ENCODE measurements at regions not wholly inside any gene's neighbourhood (a gene's known extent, or its start where the extent isn't known, plus 50 kb on each side); places are given as distances from the start of the nearest gene placed in this dataset.

DNA sequence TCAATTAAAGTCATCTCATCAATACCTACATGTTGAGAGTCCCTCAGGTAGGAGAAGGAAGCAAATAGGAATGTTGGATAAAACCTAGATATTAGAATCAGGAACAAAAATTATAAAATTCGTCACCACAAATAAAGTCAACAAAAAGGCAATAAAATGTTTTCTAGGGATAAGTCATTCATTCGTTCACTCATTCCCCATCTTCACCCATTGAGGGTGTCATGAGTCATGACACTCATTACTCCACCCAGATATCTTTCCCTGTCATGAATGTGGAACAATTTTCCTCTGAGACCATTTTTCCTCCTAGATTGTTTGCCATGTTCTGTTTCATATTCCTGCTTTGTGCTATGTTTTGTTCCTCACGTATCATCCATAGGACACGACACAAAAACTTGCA, 50.9 kb upstream of the OLIG3 start:
- TF ChIP-seq NR2F2 (IDR thresholded peaks at IDR 0.05) (no peak), YY1 (IDR thresholded peaks at IDR 0.05) (no peak), EGR1 (IDR thresholded peaks at IDR 0.05; ENCODE audit: low read depth in 2 of 2) (no peak), TAF1 (conservative IDR thresholded peaks at IDR 0.05) (no peak), JUND (IDR thresholded peaks at IDR 0.05) (no peak), RAD21 (IDR thresholded peaks at IDR 0.05) (no peak)
- TF ChIP-seq, protein P1, sequence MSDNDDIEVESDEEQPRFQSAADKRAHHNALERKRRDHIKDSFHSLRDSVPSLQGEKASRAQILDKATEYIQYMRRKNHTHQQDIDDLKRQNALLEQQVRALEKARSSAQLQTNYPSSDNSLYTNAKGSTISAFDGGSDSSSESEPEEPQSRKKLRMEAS (IDR thresholded peaks at IDR 0.05), result no peak

DNA sequence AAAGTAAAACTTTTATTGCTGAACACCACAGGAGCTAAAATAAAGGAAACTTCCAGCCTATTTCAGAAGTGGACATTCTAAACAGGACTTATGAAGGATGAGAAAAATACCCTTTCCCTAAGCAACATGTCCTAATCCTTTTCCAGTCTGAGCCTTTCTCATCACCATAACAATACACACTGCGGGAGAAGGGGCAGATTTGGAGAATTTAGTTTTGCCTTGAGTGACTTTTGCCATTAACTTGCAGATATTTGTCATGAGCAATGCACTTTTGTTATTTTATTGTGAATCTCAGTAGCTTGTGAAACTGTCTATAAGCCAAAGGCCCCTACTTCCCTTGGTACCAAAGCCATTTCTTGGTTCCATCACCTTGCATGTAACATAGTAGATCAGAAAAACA, 53.0 kb upstream of the OLIG3 start:
- Histone ChIP-seq H3K9ac (ENCODE audit: low read depth in 1 of 2, low read length in 2 of 2) (no peak overlapping the region), H3K27ac (ENCODE audit: low read depth in 1 of 2, low read length in 2 of 2) (no peak overlapping the region), H3K27me3 (ENCODE audit: control insufficient read depth in 4 of 4, insufficient read depth in 4 of 4, low read length in 3 of 4) (peaks cover 0 to 8% (median 0%) of the 10 kb centered on the region in 4 donors), H3K4me3 (ENCODE audit: low read depth in 1 of 3, low read length in 3 of 3) (no peak overlapping the region), H3K4me1 (ENCODE audit: control insufficient read depth in 4 of 4, insufficient read depth in 4 of 4, low read length in 3 of 4) (no peaks in the 10 kb centered on the region), H3K36me3 (ENCODE audit: control insufficient read depth in 4 of 4, insufficient read depth in 3 of 4, low read depth in 1 of 4, low read length in 3 of 4) (no peaks in the 10 kb centered on the region), H3K9me3 (ENCODE audit: control insufficient read depth in 4 of 4, low read length in 3 of 4) (no peaks in the 10 kb centered on the region)
- WGBS, result 60% methylated on average over 1 of the region's 1 CpG
- TF ChIP-seq JUND (IDR thresholded peaks at IDR 0.05) (no peak), TAF1 (conservative IDR thresholded peaks at IDR 0.05) (no peak), FOXA1 (IDR thresholded peaks at IDR 0.05) (no peak), RXRA (IDR thresholded peaks at IDR 0.05) (no peak)
- TF ChIP-seq, protein P1 (IDR thresholded peaks at IDR 0.05), result no peak
- TF ChIP-seq, protein P2, sequence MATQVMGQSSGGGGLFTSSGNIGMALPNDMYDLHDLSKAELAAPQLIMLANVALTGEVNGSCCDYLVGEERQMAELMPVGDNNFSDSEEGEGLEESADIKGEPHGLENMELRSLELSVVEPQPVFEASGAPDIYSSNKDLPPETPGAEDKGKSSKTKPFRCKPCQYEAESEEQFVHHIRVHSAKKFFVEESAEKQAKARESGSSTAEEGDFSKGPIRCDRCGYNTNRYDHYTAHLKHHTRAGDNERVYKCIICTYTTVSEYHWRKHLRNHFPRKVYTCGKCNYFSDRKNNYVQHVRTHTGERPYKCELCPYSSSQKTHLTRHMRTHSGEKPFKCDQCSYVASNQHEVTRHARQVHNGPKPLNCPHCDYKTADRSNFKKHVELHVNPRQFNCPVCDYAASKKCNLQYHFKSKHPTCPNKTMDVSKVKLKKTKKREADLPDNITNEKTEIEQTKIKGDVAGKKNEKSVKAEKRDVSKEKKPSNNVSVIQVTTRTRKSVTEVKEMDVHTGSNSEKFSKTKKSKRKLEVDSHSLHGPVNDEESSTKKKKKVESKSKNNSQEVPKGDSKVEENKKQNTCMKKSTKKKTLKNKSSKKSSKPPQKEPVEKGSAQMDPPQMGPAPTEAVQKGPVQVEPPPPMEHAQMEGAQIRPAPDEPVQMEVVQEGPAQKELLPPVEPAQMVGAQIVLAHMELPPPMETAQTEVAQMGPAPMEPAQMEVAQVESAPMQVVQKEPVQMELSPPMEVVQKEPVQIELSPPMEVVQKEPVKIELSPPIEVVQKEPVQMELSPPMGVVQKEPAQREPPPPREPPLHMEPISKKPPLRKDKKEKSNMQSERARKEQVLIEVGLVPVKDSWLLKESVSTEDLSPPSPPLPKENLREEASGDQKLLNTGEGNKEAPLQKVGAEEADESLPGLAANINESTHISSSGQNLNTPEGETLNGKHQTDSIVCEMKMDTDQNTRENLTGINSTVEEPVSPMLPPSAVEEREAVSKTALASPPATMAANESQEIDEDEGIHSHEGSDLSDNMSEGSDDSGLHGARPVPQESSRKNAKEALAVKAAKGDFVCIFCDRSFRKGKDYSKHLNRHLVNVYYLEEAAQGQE (IDR thresholded peaks at IDR 0.05), result no peak
- TF ChIP-seq, protein P3, sequence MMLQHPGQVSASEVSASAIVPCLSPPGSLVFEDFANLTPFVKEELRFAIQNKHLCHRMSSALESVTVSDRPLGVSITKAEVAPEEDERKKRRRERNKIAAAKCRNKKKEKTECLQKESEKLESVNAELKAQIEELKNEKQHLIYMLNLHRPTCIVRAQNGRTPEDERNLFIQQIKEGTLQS (IDR thresholded peaks at IDR 0.05), result no peak
- DNase-seq (ENCODE audit: low spot score), result no peak

More for the DNA sequence above, 50.9 kb upstream of the OLIG3 start:
- Histone ChIP-seq H3K9me3 (ENCODE audit: control insufficient read depth in 4 of 4, low read length in 3 of 4) (no peaks in the 10 kb centered on the region), H3K9ac (ENCODE audit: low read depth in 1 of 2, low read length in 2 of 2) (no peak overlapping the region), H3K36me3 (ENCODE audit: control insufficient read depth in 4 of 4, insufficient read depth in 3 of 4, low read depth in 1 of 4, low read length in 3 of 4) (no peaks in the 10 kb centered on the region), H3K4me1 (ENCODE audit: control insufficient read depth in 4 of 4, insufficient read depth in 4 of 4, low read length in 3 of 4) (no peaks in the 10 kb centered on the region), H3K27ac (ENCODE audit: low read depth in 1 of 2, low read length in 2 of 2) (no peak overlapping the region), H3K4me3 (ENCODE audit: low read depth in 1 of 3, low read length in 3 of 3) (no peak overlapping the region), H3K27me3 (ENCODE audit: control insufficient read depth in 4 of 4, insufficient read depth in 4 of 4, low read length in 3 of 4) (peaks cover 0 to 11% (median 0%) of the 10 kb centered on the region in 4 donors)
- 80% methylated on average over 4 of the region's 4 CpGs for WGBS
- DNase-seq (ENCODE audit: low spot score), result no peak

DNA sequence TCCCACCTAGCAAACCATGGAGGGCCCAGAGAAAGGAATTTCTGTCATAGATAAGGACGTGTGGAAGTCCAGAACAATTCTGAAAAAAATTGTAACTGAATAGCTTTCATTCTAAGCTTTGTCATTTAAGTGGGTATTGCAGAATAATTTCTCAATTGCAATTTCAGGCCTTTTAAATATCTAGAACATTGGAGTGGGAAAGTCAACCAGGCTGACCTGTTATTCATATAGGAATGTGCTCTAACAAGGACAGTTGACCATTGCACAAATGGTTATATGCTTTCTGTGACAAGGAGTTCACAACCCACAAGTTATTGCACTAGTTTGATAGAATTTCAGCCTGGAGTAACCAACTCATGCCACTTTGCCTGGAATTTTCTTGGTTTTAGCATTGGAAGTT, 53.4 kb upstream of the OLIG3 start:
- no peak for DNase-seq (ENCODE audit: low spot score)
- H3K27ac ChIP-seq (ENCODE audit: low read depth in 1 of 2, low read length in 2 of 2), result no peak overlapping the region
- peaks cover 0 to 8% (median 0%) of the 10 kb centered on the region in 4 donors for H3K27me3 ChIP-seq (ENCODE audit: control insufficient read depth in 4 of 4, insufficient read depth in 4 of 4, low read length in 3 of 4)
- WGBS, result 55% methylated on average over 1 of the region's 1 CpG
- no peak overlapping the region for H3K9ac ChIP-seq (ENCODE audit: low read depth in 1 of 2, low read length in 2 of 2)
- H3K9me3 ChIP-seq (ENCODE audit: control insufficient read depth in 4 of 4, low read length in 3 of 4), result no peaks in the 10 kb centered on the region
- no peaks in the 10 kb centered on the region for H3K36me3 ChIP-seq (ENCODE audit: control insufficient read depth in 4 of 4, insufficient read depth in 3 of 4, low read depth in 1 of 4, low read length in 3 of 4)
- no peak for TF ChIP-seq JUND (IDR thresholded peaks at IDR 0.05)
- TF ChIP-seq, protein P1 (IDR thresholded peaks at IDR 0.05), result no peak
- TF ChIP-seq GABPA (IDR thresholded peaks at IDR 0.05 in 1 of 2, conservative IDR thresholded peaks at IDR 0.05 in 1 of 2), result no peak
- TF ChIP-seq, protein P2 (IDR thresholded peaks at IDR 0.05), result no peak
- TF ChIP-seq TAF1 (conservative IDR thresholded peaks at IDR 0.05), result no peak
- TF ChIP-seq RAD21 (IDR thresholded peaks at IDR 0.05), result no peak
- TF ChIP-seq, protein P3 (IDR thresholded peaks at IDR 0.05), result no peak
- TF ChIP-seq HNF4G (IDR thresholded peaks at IDR 0.05), result no peak
- no peak for TF ChIP-seq YY1 (IDR thresholded peaks at IDR 0.05)
- no peak for TF ChIP-seq NR2F2 (IDR thresholded peaks at IDR 0.05)
- no peak for TF ChIP-seq SP1 (IDR thresholded peaks at IDR 0.05)
- TF ChIP-seq, protein P4, sequence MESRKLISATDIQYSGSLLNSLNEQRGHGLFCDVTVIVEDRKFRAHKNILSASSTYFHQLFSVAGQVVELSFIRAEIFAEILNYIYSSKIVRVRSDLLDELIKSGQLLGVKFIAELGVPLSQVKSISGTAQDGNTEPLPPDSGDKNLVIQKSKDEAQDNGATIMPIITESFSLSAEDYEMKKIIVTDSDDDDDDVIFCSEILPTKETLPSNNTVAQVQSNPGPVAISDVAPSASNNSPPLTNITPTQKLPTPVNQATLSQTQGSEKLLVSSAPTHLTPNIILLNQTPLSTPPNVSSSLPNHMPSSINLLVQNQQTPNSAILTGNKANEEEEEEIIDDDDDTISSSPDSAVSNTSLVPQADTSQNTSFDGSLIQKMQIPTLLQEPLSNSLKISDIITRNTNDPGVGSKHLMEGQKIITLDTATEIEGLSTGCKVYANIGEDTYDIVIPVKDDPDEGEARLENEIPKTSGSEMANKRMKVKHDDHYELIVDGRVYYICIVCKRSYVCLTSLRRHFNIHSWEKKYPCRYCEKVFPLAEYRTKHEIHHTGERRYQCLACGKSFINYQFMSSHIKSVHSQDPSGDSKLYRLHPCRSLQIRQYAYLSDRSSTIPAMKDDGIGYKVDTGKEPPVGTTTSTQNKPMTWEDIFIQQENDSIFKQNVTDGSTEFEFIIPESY (IDR thresholded peaks at IDR 0.05), result no peak
- TF ChIP-seq FOXA1 (IDR thresholded peaks at IDR 0.05), result no peak
- TF ChIP-seq HNF4A (conservative IDR thresholded peaks at IDR 0.05), result no peak
- no peak for TF ChIP-seq EGR1 (IDR thresholded peaks at IDR 0.05; ENCODE audit: low read depth in 2 of 2)
- H3K4me1 ChIP-seq (ENCODE audit: control insufficient read depth in 4 of 4, insufficient read depth in 4 of 4, low read length in 3 of 4), result no peaks in the 10 kb centered on the region
- H3K4me3 ChIP-seq (ENCODE audit: low read depth in 1 of 3, low read length in 3 of 3), result no peak overlapping the region
